H1 (cell line): ENCODE measurements at regions not wholly inside any gene's neighbourhood (a gene's known extent, or its start where the extent isn't known, plus 50 kb on each side); places are given as distances from the start of the nearest gene placed in this dataset.

ENCODE experiments used
- CTCF ChIA-PET: fragments of 300-600 bp; sonication (Branson Sonifier 250); formaldehyde crosslinking; loops from one replicate; lab custom pipeline; 2021; ENCODE audit not compliant: partially characterized antibody; lab: Charles Lee
- POLR2A ChIA-PET: fragments of 300-600 bp; sonication (Branson Sonifier 250); formaldehyde crosslinking; loops from one replicate; lab custom pipeline; 2021; ENCODE audit warnings: inconsistent platforms; ENCODE audit not compliant: partially characterized antibody; lab: Charles Lee
- DNase-seq, 2 experiments: peaks; one replicate each; pipeline versions ENCODE4 v3.0.0 to v3.0.0-alpha.2; 2010 to 2022; ENCODE audit warnings: low spot score in 2 of 2, low read depth in 1 of 2, mixed read lengths in 1 of 2
- FAIRE-seq: peaks from 2 replicates; lab custom pipeline; 2011; peaks lifted over from hg19 to GRCh38; lab: Jason Lieb, UNC
- H2AFZ ChIP-seq: 2 replicates; pipeline ENCODE4 v1.8.1; 2012; ENCODE audit warnings: low read length, inconsistent platforms
- H2AK5ac ChIP-seq: 2 replicates; pipeline ENCODE4 v1.6.1; 2013; ENCODE audit warnings: low read depth, low read length
- H2BK120ac ChIP-seq: replicated peaks from 2 replicates; pipeline ENCODE3; 2013; ENCODE audit warnings: low read depth, low read length, inconsistent platforms
- H2BK12ac ChIP-seq: 2 replicates; pipeline ENCODE4 v1.6.1; 2013; ENCODE audit warnings: low read depth, low read length
- H2BK15ac ChIP-seq: 2 replicates; pipeline ENCODE4 v1.6.1; 2013; ENCODE audit warnings: low read length
- H2BK20ac ChIP-seq: 2 replicates; pipeline ENCODE4 v1.6.1; 2013; ENCODE audit warnings: low read length
- H2BK5ac ChIP-seq: 2 replicates; pipeline ENCODE4 v1.6.1; 2013; ENCODE audit warnings: low read depth, low read length
- H3K14ac ChIP-seq: 2 replicates; pipeline ENCODE4 v1.6.1; 2013; ENCODE audit warnings: inconsistent platforms; ENCODE audit not compliant: insufficient read length
- H3K18ac ChIP-seq: 2 replicates; pipeline ENCODE4 v1.6.1; 2013; ENCODE audit warnings: low read length; ENCODE audit errors: extremely low read depth
- H3K23ac ChIP-seq: 2 replicates; pipeline ENCODE4 v1.6.1; 2013; ENCODE audit warnings: inconsistent platforms; ENCODE audit not compliant: insufficient read length
- H3K23me2 ChIP-seq: 2 replicates; pipeline ENCODE4 v1.6.1; 2013; ENCODE audit warnings: low read depth, low read length
- H3K27ac ChIP-seq: 2 replicates; pipeline ENCODE4 v1.6.1; 2011; ENCODE audit warnings: low read depth, low read length, inconsistent platforms
- H3K27me3 ChIP-seq, 4 experiments: replicated peaks in 1 of 4; 1 replicate in 1 of 4; 2 replicates in 3 of 4; pipeline versions ENCODE4 v1.6.1 to v1.8.1; 2011 to 2013; ENCODE audit warnings: low read length in 3 of 4, mild to moderate bottlenecking in 3 of 4, inconsistent platforms in 2 of 4, mixed read lengths in 2 of 4, moderate library complexity in 1 of 4; ENCODE audit not compliant: control insufficient read depth in 3 of 4, insufficient read depth in 3 of 4; ENCODE audit errors: extremely low read depth in 1 of 4
- H3K36me3 ChIP-seq, 4 experiments: 2 replicates each; pipeline versions ENCODE4 v1.6.1 to v1.8.1; 2011 to 2013; ENCODE audit warnings: mild to moderate bottlenecking in 4 of 4, low read length in 3 of 4, moderate library complexity in 2 of 4, control low read depth in 1 of 4, inconsistent platforms in 1 of 4; ENCODE audit not compliant: insufficient read depth in 4 of 4, control insufficient read depth in 2 of 4
- H3K4ac ChIP-seq: replicated peaks from 2 replicates; pipeline ENCODE3; 2013; ENCODE audit warnings: low read length, low read depth, mixed read lengths, inconsistent platforms; ENCODE audit not compliant: insufficient read length
- H3K4me1 ChIP-seq, 4 experiments: replicated peaks in 1 of 4; 1 replicate in 1 of 4; 2 replicates in 3 of 4; pipeline versions ENCODE4 v1.6.1 to v1.8.1; 2011 to 2013; ENCODE audit warnings: low read length in 3 of 4, inconsistent platforms in 2 of 4, mixed read lengths in 1 of 4; ENCODE audit not compliant: insufficient read depth in 4 of 4, control insufficient read depth in 3 of 4
- H3K4me2 ChIP-seq, 2 experiments: 2 replicates each; pipeline versions ENCODE4 v1.6.1 to v1.8.1; 2011 to 2013; ENCODE audit warnings: low read depth in 2 of 2, low read length in 2 of 2, control low read depth in 1 of 2, inconsistent platforms in 1 of 2, mild to moderate bottlenecking in 1 of 2; ENCODE audit not compliant: insufficient read depth in 1 of 2
- H3K4me3 ChIP-seq, 4 experiments: fragments of 200-600, 300-600 bp in 1 of 4; sonication (generic), shearing (Covaris generic), sonication (Bioruptor Twin) in 1 of 4; 2 replicates each; pipeline versions ENCODE4 v1.5.1 to v1.8.1; 2011 to 2016; ENCODE audit warnings: low read length in 4 of 4, low read depth in 3 of 4, control low read depth in 2 of 4, inconsistent platforms in 2 of 4, mild to moderate bottlenecking in 2 of 4, mixed read lengths in 1 of 4, moderate library complexity in 1 of 4; ENCODE audit not compliant: insufficient read depth in 2 of 4; ENCODE audit errors: extremely low read depth in 1 of 4
- H3K56ac ChIP-seq: replicated peaks from 2 replicates; pipeline ENCODE3; 2013; ENCODE audit warnings: low read depth, mild to moderate bottlenecking, mixed read lengths, low read length, inconsistent platforms; ENCODE audit not compliant: insufficient read length
- H3K79me1 ChIP-seq: 2 replicates; pipeline ENCODE4 v1.6.1; 2013; ENCODE audit warnings: low read depth, low read length, control low read depth
- H3K79me2 ChIP-seq, 2 experiments: 2 replicates each; pipeline versions ENCODE4 v1.6.1 to v1.8.1; 2012 to 2013; ENCODE audit warnings: low read length in 2 of 2, mild to moderate bottlenecking in 2 of 2, inconsistent platforms in 1 of 2; ENCODE audit not compliant: insufficient read depth in 2 of 2, control insufficient read depth in 1 of 2
- H3K9ac ChIP-seq, 4 experiments: replicated peaks in 1 of 4; 1 replicate in 1 of 4; 2 replicates in 3 of 4; pipeline versions ENCODE4 v1.6.1 to v1.8.1; 2011 to 2013; ENCODE audit warnings: low read depth in 3 of 4, low read length in 3 of 4, control low read depth in 2 of 4, mild to moderate bottlenecking in 2 of 4, moderate library complexity in 2 of 4, inconsistent platforms in 1 of 4; ENCODE audit errors: extremely low read depth in 1 of 4
- H3K9me3 ChIP-seq, 2 experiments: 2 replicates each; pipeline versions ENCODE4 v1.6.1 to v1.8.1; 2012 to 2013; ENCODE audit warnings: mild to moderate bottlenecking in 2 of 2, moderate library complexity in 2 of 2, control low read depth in 1 of 2, inconsistent platforms in 1 of 2, low read depth in 1 of 2, low read length in 1 of 2, mixed read lengths in 1 of 2; ENCODE audit not compliant: insufficient read depth in 2 of 2
- H4K20me1 ChIP-seq, 2 experiments: replicated peaks in 1 of 2; 2 replicates each; pipeline versions ENCODE3 to v1.8.1; 2011 to 2013; ENCODE audit warnings: inconsistent platforms in 2 of 2, low read length in 2 of 2, mild to moderate bottlenecking in 1 of 2; ENCODE audit not compliant: insufficient read depth in 2 of 2, control insufficient read depth in 1 of 2
- H4K5ac ChIP-seq: 2 replicates; pipeline ENCODE4 v1.6.1; 2013; ENCODE audit warnings: low read length, low read depth, mixed read lengths, inconsistent platforms; ENCODE audit not compliant: insufficient read length
- H4K8ac ChIP-seq: 2 replicates; pipeline ENCODE4 v1.8.0; 2013; ENCODE audit warnings: mild to moderate bottlenecking, moderate library complexity, low read length, inconsistent platforms; ENCODE audit not compliant: insufficient read depth; ENCODE audit errors: extremely low read depth
- H4K91ac ChIP-seq: replicated peaks from 2 replicates; pipeline ENCODE3; 2013; ENCODE audit warnings: low read length, mixed read lengths, inconsistent platforms; ENCODE audit not compliant: insufficient read length
- ASH2L ChIP-seq: fragments of 200-600, 300-600 bp; sonication (generic); IDR thresholded peaks from one replicate; pipeline ENCODE4 v1.7.1; 2017; ENCODE audit warnings: low read length
- CBX5 ChIP-seq: fragments of 300-800, 300-1000 bp; sonication (generic); IDR thresholded peaks from 2 replicates; pipeline ENCODE4 v1.7.1; 2016; ENCODE audit warnings: antibody characterized with exemption, low read length, low read depth
- CEBPB ChIP-seq: IDR thresholded peaks from 2 replicates; pipeline ENCODE4 v1.6.1; 2012; ENCODE audit warnings: low read depth, low read length
- CHD2 ChIP-seq: IDR thresholded peaks from 2 replicates; pipeline ENCODE4 v1.6.1; 2012; ENCODE audit warnings: low read length, improper control_type of control experiment
- EP300 ChIP-seq, 2 experiments: IDR thresholded peaks; 1 replicate in 1 of 2; 2 replicates in 1 of 2; pipeline ENCODE4 v1.6.1; 2011 to 2012; ENCODE audit warnings: low read depth in 2 of 2, low read length in 2 of 2, mild to moderate bottlenecking in 2 of 2, borderline replicate concordance in 1 of 2, inconsistent platforms in 1 of 2, moderate library complexity in 1 of 2
- JUND ChIP-seq: IDR thresholded peaks from 2 replicates; pipeline ENCODE4 v1.6.1; 2011; ENCODE audit warnings: mild to moderate bottlenecking, improper control_type of control experiment, low read length
- MAFK ChIP-seq: IDR thresholded peaks from 2 replicates; pipeline ENCODE4 v1.6.1; 2012; ENCODE audit warnings: low read depth, mild to moderate bottlenecking, improper control_type of control experiment, low read length
- POU5F1 ChIP-seq: IDR thresholded peaks from 2 replicates; pipeline ENCODE4 v1.6.1; 2011; ENCODE audit warnings: low read depth, mild to moderate bottlenecking, low read length, moderate library complexity
- RFX5 ChIP-seq: IDR thresholded peaks from 2 replicates; pipeline ENCODE4 v1.6.1; 2011; ENCODE audit warnings: low read depth, low read length, improper control_type of control experiment, borderline replicate concordance
- RNF2 ChIP-seq: fragments of 200-900, 300-1000 bp; sonication (generic); IDR thresholded peaks from 2 replicates; pipeline ENCODE4 v1.7.1; 2016; ENCODE audit warnings: borderline replicate concordance, low read depth, mild to moderate bottlenecking, antibody characterized with exemption, low read length; ENCODE audit not compliant: poor library complexity, severe bottlenecking; ENCODE audit errors: missing control alignments
- SIN3A ChIP-seq, 2 experiments: IDR thresholded peaks in 1 of 2; conservative IDR thresholded peaks in 1 of 2; 2 replicates each; pipeline ENCODE4 v1.6.1; 2011 to 2012; ENCODE audit warnings: low read length in 2 of 2, improper control_type of control experiment in 1 of 2, low read depth in 1 of 2, mild to moderate bottlenecking in 1 of 2
- SP1 ChIP-seq: IDR thresholded peaks from 2 replicates; pipeline ENCODE4 v1.6.1; 2011; ENCODE audit warnings: low read depth, low read length
- WGBS, 2 experiments: shearing (Covaris generic) in 1 of 2; methylation state at CpG; one replicate each; pipeline versions ENCODE4 v1.1.6 to v1.1.7; 2013 to 2015; ENCODE audit warnings: low lambda C conversion rate in 2 of 2, mixed read lengths in 2 of 2, inconsistent platforms in 1 of 2, low coverage in 1 of 2, missing lambda C conversion rate in 1 of 2; ENCODE audit not compliant: insufficient replicate concordance in 2 of 2, insufficient coverage in 1 of 2, insufficient read length in 1 of 2; ENCODE audit errors: extremely low coverage in 1 of 2, missing lambda C conversion rate in 1 of 2; 5-methylcytosine and 5-hydroxymethylcytosine counted together
- TF ChIP-seq, protein P1 (sequence below): IDR thresholded peaks from 2 replicates; pipeline ENCODE4 v1.6.1; 2011; ENCODE audit warnings: low read length, improper control_type of control experiment

DNA sequence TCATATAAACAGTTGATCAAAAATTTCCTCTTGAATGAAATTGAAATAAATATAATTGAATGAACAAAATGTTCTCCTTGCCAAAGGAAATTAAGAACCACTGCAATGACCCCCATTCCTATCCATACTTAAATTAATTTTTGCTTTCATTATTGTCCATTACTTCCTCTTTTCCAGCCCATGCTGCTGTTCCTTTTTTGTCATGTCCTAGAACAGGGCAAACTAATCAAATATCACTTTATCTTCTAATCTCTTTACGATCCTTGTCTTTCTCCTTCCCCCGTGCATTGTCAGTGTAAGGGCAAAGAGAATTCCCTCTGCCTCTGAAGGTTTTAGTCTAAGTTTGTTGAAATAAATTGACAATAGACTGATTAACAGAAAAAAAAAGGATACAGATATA lies 203.0 kb downstream of the CENPC start:
- no peak overlapping the region for H3K18ac ChIP-seq
- no peaks in the 10 kb centered on the region for H3K4me1 ChIP-seq
- TF ChIP-seq JUND = no peak
- TF ChIP-seq POU5F1 = no peak
- no peak for TF ChIP-seq RFX5
- no peak for TF ChIP-seq CBX5
- no peak for TF ChIP-seq ASH2L
- no peak for TF ChIP-seq CEBPB
- no peak for TF ChIP-seq SP1
- no peak for TF ChIP-seq MAFK
- TF ChIP-seq, protein P1, sequence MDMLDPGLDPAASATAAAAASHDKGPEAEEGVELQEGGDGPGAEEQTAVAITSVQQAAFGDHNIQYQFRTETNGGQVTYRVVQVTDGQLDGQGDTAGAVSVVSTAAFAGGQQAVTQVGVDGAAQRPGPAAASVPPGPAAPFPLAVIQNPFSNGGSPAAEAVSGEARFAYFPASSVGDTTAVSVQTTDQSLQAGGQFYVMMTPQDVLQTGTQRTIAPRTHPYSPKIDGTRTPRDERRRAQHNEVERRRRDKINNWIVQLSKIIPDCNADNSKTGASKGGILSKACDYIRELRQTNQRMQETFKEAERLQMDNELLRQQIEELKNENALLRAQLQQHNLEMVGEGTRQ = no peak
- no peak for TF ChIP-seq RNF2
- TF ChIP-seq CHD2 = no peak
- no peak for TF ChIP-seq SIN3A (conservative IDR thresholded peaks at IDR 0.05 in 1 of 2, IDR thresholded peaks at IDR 0.05 in 1 of 2; ENCODE audit: low read depth in 1 of 2, low read length in 2 of 2)
- TF ChIP-seq EP300 (IDR thresholded peaks at IDR 0.05; ENCODE audit: borderline replicate concordance in 1 of 2, low read depth in 2 of 2, low read length in 2 of 2) = no peak
- TF ChIP-seq, all 59 proteins: peak for 0
- Histone ChIP-seq H2BK20ac (no peak overlapping the region), H3K4me2 (no peak overlapping the region), H2AK5ac (no peak overlapping the region), H3K4ac (no peak overlapping the region), H3K27ac (no peak overlapping the region), H4K91ac (no peak overlapping the region), H2BK120ac (no peak overlapping the region), H3K27me3 (no peaks in the 10 kb centered on the region), H3K14ac (no peak overlapping the region), H3K79me2 (no peaks in the 10 kb centered on the region), H4K20me1 (no peaks in the 10 kb centered on the region), H3K56ac (no peak overlapping the region), H3K23me2 (no peaks in the 10 kb centered on the region), H2BK5ac (no peak overlapping the region), H3K9me3 (no peaks in the 10 kb centered on the region), H2BK12ac (no peak overlapping the region), H3K79me1 (no peaks in the 10 kb centered on the region), H3K4me3 (no peak overlapping the region), H4K5ac (no peak overlapping the region), H3K9ac (no peak overlapping the region), H3K23ac (no peak overlapping the region), H3K36me3 (no peaks in the 10 kb centered on the region), H2AFZ (no peak overlapping the region), H2BK15ac (no peak overlapping the region), H4K8ac (no peak overlapping the region)
- FAIRE-seq (no peak), DNase-seq (no peak)
- CTCF ChIA-PET = interaction anchor here (1.4 kb wide), 1 partner anchor 14 kb away, joined by 3 read pairs; no protein-coding TSS in a partner anchor
- POLR2A ChIA-PET = no interaction called here
- WGBS, 2 experiments = 86% methylated on average over 2 of the region's 2 CpGs; no CpG with 5 or more reads in 1 of the 2 experiments
